ENCODE measurements at regions not wholly inside any gene's neighbourhood (a gene's known extent, or its start where the extent isn't known, plus 50 kb on each side); places are given as distances from the start of the nearest gene placed in this dataset.

- DNase-seq (ENCODE audit: low spot score), result no peak
- TF ChIP-seq CTCF (conservative IDR thresholded peaks at IDR 0.05; ENCODE audit: low read length), result no peak
- no peak for TF ChIP-seq EZH2phosphoT487 (IDR thresholded peaks at IDR 0.05; ENCODE audit: borderline replicate concordance, low read depth, low read length)
- Histone ChIP-seq H3K9me3 (ENCODE audit: low read length) (no peaks in the 10 kb centered on the region), H2AFZ (ENCODE audit: low read length) (no peak overlapping the region), H3K36me3 (ENCODE audit: insufficient read depth, low read length) (no peaks in the 10 kb centered on the region), H3K4me1 (ENCODE audit: insufficient read depth, low read length, poor library complexity, severe bottlenecking) (no peaks in the 10 kb centered on the region), H3K9me2 (ENCODE audit: insufficient read depth, low read length) (no peaks in the 10 kb centered on the region), H4K20me1 (ENCODE audit: insufficient read depth, low read length) (no peaks in the 10 kb centered on the region), H3K79me2 (ENCODE audit: insufficient read depth, low read depth, low read length) (no peaks in the 10 kb centered on the region), H3K4me3 (ENCODE audit: low read depth, low read length, poor library complexity, severe bottlenecking) (no peak overlapping the region), H3K27ac (ENCODE audit: low read depth, low read length, poor library complexity, severe bottlenecking) (no peak overlapping the region), H3K4me2 (ENCODE audit: low read length) (no peak overlapping the region)
- ChIA-PET POLR2A (no interaction called here), CTCF (ENCODE audit: unreplicated experiment) (no interaction called here)
- intact Hi-C loops (cut with micrococcal nuclease; ENCODE audit: unreplicated experiment), result no loop called here
- no TSS peak for BruUV-seq (replicated peaks)
Observed at GRCh38 chrX:8413279-8413678, 51.4 kb upstream of the VCX3B start.

Data from OCI-LY7 (cell line).